Breast epithelium (tissue), 3 donors: ENCODE measurements at regions not wholly inside any gene's neighbourhood (a gene's known extent, or its start where the extent isn't known, plus 50 kb on each side); places are given as distances from the start of the nearest gene placed in this dataset.

Experiments used
- POLR2A ChIP-seq: fragments of 450-650 bp; IDR thresholded peaks from one replicate; pipeline ENCODE4 v1.6.1; 2016; ENCODE audit warnings: antibody characterized with exemption, mild to moderate bottlenecking, moderate library complexity
- TF ChIP-seq, protein P1 (sequence below), 3 donors: fragments of 450-650 bp; IDR thresholded peaks; one replicate each; pipeline ENCODE4 v1.5.1; 2016 to 2017; ENCODE audit warnings: antibody characterized with exemption in 3 of 3, mild to moderate bottlenecking in 3 of 3, moderate library complexity in 3 of 3

DNA sequence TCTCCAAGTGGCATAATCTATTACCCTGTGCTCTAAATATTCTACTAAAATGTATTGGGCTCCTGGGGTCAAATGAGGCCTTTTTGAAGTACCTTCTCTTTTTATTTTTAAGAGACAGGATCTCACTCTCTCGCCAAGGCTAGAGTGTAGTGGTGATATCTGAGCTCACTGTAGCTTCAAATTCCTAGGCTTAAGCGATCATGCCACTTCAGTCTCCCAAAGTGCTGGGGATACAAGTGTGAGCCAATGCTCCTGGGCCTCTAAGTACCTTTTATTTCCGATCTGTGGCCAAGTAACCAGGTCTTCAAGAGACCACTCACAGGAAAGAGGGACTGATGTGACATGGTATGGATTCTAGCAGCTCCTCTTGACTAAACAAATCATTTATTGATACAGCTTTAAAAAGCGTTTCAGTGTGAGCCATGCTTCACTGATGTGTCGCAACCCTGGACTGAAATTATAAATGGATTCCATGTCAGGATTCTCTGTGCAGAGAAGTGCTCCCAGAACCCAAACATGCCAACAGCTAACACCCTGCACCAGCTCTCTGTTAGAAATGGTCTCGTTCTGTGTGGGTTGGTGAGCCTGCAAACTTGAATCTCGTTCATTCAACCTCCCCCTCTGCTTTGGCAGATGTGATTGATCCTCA is 477.8 kb downstream of the HINT1 start:
- TF ChIP-seq, protein P1, sequence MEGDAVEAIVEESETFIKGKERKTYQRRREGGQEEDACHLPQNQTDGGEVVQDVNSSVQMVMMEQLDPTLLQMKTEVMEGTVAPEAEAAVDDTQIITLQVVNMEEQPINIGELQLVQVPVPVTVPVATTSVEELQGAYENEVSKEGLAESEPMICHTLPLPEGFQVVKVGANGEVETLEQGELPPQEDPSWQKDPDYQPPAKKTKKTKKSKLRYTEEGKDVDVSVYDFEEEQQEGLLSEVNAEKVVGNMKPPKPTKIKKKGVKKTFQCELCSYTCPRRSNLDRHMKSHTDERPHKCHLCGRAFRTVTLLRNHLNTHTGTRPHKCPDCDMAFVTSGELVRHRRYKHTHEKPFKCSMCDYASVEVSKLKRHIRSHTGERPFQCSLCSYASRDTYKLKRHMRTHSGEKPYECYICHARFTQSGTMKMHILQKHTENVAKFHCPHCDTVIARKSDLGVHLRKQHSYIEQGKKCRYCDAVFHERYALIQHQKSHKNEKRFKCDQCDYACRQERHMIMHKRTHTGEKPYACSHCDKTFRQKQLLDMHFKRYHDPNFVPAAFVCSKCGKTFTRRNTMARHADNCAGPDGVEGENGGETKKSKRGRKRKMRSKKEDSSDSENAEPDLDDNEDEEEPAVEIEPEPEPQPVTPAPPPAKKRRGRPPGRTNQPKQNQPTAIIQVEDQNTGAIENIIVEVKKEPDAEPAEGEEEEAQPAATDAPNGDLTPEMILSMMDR (IDR thresholded peaks at IDR 0.05) = no peak
- no peak for TF ChIP-seq POLR2A
